ENCODE measurements at regions not wholly inside any gene's neighbourhood (a gene's known extent, or its start where the extent isn't known, plus 50 kb on each side); places are given as distances from the start of the nearest gene placed in this dataset.

DNA sequence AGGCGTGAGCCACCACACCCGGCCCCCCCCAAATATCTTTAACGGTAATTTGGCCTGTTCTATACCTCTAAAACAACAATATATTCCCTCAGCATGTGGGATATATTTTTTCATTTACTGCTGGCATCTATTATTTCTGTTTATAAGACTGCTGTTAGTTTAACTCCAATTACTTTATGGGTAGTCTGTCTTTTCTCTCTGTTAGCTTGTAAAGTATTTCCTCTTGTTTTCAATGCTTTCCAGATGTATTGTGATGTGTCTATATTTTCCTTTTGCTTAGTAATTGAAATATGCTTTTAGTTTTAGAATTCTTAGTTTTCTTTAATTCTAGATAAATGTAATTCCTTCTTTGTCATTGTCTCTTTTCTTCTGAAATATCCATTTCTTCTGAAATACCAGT is 445.8 kb downstream of the ANKRD50 start:
- POLR2A ChIA-PET: no interaction called here
- no peak overlapping the region for H3K4me3 ChIP-seq (ENCODE audit: low read depth, low read length)
- CTCF ChIA-PET: no interaction called here
- DNase-seq (ENCODE audit: low read depth, low spot score): no peak
- TF ChIP-seq, protein P1, sequence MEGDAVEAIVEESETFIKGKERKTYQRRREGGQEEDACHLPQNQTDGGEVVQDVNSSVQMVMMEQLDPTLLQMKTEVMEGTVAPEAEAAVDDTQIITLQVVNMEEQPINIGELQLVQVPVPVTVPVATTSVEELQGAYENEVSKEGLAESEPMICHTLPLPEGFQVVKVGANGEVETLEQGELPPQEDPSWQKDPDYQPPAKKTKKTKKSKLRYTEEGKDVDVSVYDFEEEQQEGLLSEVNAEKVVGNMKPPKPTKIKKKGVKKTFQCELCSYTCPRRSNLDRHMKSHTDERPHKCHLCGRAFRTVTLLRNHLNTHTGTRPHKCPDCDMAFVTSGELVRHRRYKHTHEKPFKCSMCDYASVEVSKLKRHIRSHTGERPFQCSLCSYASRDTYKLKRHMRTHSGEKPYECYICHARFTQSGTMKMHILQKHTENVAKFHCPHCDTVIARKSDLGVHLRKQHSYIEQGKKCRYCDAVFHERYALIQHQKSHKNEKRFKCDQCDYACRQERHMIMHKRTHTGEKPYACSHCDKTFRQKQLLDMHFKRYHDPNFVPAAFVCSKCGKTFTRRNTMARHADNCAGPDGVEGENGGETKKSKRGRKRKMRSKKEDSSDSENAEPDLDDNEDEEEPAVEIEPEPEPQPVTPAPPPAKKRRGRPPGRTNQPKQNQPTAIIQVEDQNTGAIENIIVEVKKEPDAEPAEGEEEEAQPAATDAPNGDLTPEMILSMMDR (IDR thresholded peaks at IDR 0.05; ENCODE audit: insufficient read depth, low read length, missing control alignments): no peak

- ChIA-PET CTCF (no interaction called here), POLR2A (no interaction called here)
- DNase-seq (ENCODE audit: low read depth, low spot score): no peak
- TF ChIP-seq, protein P1 (IDR thresholded peaks at IDR 0.05; ENCODE audit: insufficient read depth, low read length, missing control alignments): no peak
- H3K4me3 ChIP-seq (ENCODE audit: low read depth, low read length): no peak overlapping the region
These were observed 436.1 kb downstream of the ANKRD50 start for GRCh38 chr4:124276461-124276860.

GRCh38 chr4:124277691-124278090 is 434.8 kb downstream of the ANKRD50 start:
- CTCF ChIA-PET: no interaction called here
- H3K4me3 ChIP-seq (ENCODE audit: low read depth, low read length): no peak overlapping the region
- TF ChIP-seq, protein P1 (IDR thresholded peaks at IDR 0.05; ENCODE audit: insufficient read depth, low read length, missing control alignments): no peak
- POLR2A ChIA-PET: no interaction called here
- DNase-seq (ENCODE audit: low read depth, low spot score): no peak

DNA sequence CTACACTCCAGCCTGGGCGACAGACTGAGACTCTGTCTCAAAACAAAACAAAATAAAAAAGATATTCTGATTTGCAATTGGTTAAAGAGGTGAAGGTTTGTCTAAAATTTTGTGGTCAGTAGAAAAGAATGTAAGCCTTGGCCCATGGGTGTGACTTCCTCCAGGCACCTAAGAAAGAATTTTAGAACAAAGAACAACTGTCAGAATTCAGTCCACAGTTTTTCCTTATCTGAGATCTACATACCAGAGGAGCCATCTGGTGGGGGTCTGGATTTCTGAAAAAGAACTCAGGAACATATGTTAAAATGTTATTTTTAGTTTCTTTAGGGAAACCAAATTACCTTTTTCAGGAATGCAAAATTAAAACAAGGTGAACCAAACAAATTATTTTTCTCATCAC is 434.1 kb downstream of the ANKRD50 start:
- no peak for DNase-seq (ENCODE audit: low read depth, low spot score)
- TF ChIP-seq, protein P1 (IDR thresholded peaks at IDR 0.05; ENCODE audit: insufficient read depth, low read length, missing control alignments): no peak
- ChIA-PET CTCF (no interaction called here), POLR2A (no interaction called here)
- no peak overlapping the region for H3K4me3 ChIP-seq (ENCODE audit: low read depth, low read length)

DNA sequence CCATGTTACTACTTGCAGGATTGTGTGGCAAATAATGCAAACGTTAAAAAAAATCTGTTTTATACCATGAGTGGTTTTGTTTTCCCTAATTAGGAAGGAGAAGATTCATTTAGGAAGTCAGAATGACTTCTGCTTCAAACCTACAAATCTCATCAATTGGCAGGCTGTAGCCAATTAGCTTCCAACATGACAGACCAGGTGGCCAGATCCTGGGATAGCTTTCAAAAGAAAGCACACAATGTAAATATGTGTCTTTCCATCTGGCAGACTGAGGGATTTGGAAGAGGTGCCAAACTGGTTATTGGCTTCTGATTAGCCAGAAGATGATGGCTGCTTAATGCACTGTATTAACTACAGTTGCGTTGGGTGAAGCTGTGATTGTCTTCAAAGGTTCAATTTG is 432.8 kb downstream of the ANKRD50 start:
- DNase-seq (ENCODE audit: low read depth, low spot score): no peak
- H3K4me3 ChIP-seq (ENCODE audit: low read depth, low read length): no peak overlapping the region
- ChIA-PET CTCF (no interaction called here), POLR2A (no interaction called here)
- TF ChIP-seq, protein P1 (IDR thresholded peaks at IDR 0.05; ENCODE audit: insufficient read depth, low read length, missing control alignments): no peak

DNA sequence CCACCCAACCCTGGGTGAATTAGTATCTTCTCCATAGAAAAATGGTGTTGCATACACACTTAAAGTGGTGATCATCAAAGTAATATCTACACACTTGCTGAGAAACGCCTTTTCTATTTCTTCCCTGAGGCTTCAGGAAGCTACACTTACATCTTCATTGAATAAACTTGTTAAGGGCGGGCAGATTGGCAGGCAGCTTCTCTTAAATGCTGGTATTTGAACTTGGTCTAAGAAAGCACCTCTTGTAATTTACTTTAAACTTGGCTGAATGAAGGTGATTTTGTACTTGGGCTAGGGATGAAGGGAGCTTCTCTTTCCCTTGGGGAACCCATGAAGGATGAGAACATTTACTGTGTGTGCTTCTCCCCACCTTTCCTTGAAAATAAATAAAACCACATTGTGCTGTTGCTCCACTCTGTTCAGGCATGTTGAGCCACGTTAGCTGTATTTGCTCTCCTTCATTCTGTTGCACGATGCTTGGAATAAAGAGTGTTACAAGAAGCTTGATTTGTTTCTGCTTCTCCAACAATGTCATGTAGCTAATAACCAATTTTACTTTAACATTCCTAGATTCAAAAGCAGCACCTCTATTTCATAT is 430.1 kb downstream of the ANKRD50 start:
- POLR2A ChIA-PET: no interaction called here
- H3K4me3 ChIP-seq (ENCODE audit: low read depth, low read length): no peak overlapping the region
- TF ChIP-seq, protein P1 (IDR thresholded peaks at IDR 0.05; ENCODE audit: insufficient read depth, low read length, missing control alignments): no peak
- no peak for DNase-seq (ENCODE audit: low read depth, low spot score)
- CTCF ChIA-PET: no interaction called here
